Retinal pigment epithelial cell (primary cell): ENCODE measurements at regions not wholly inside any gene's neighbourhood (a gene's known extent, or its start where the extent isn't known, plus 50 kb on each side); places are given as distances from the start of the nearest gene placed in this dataset.

Experiments used
- DNase-seq: peaks from one replicate; pipeline ENCODE4 v3.0.0-alpha.2; 2010; ENCODE audit warnings: low read depth
- H3K4me3 ChIP-seq: 2 replicates; pipeline ENCODE4 v1.5.1; 2011; ENCODE audit warnings: mild to moderate bottlenecking, low read length, control low read depth, moderate library complexity
- TF ChIP-seq, protein P1 (sequence below): conservative IDR thresholded peaks from 2 replicates; pipeline ENCODE4 v1.5.1; 2011; ENCODE audit warnings: low read depth, low read length, control low read depth, inconsistent platforms

DNA sequence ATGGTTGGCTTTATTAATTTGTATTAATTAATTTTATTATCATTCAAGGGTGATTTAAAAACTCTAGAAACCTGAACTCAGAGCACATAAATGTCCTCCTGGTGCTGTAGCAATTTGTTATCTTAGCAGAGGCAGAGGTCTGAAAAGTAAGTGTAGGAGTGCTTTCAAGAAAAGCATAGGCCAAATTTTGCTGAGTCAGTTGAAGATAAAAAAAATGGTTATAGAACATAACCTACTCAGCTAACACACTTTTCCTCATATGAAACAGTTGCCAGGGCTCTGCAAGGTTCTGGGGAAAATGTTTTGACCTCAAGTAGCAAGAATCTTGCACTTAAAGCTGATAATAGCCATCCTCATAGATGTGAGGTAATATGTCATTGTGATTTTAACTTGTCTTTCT is 53.5 kb upstream of the CHODL start:
- no peak for DNase-seq
- H3K4me3 ChIP-seq = no peak overlapping the region
- TF ChIP-seq, protein P1, sequence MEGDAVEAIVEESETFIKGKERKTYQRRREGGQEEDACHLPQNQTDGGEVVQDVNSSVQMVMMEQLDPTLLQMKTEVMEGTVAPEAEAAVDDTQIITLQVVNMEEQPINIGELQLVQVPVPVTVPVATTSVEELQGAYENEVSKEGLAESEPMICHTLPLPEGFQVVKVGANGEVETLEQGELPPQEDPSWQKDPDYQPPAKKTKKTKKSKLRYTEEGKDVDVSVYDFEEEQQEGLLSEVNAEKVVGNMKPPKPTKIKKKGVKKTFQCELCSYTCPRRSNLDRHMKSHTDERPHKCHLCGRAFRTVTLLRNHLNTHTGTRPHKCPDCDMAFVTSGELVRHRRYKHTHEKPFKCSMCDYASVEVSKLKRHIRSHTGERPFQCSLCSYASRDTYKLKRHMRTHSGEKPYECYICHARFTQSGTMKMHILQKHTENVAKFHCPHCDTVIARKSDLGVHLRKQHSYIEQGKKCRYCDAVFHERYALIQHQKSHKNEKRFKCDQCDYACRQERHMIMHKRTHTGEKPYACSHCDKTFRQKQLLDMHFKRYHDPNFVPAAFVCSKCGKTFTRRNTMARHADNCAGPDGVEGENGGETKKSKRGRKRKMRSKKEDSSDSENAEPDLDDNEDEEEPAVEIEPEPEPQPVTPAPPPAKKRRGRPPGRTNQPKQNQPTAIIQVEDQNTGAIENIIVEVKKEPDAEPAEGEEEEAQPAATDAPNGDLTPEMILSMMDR = no peak

DNA sequence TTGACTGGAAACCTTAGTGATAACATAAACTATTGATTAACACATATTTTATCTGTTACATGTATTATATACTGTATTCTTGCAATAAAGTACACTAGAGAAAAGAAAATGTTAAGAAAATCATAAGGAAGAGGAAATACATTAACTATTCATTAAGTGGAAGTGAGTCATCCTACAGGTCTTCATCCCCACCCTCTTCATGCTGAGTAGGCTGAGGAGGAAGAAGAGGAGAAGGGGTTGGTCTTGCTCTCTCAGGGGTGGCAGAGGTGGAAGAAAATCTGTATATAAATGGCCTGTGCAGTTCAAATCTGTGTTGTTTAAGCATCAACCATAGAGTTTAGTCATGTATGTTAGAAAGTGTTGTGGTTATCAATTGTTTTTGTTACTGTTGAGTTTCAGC is 66.1 kb upstream of the CHODL start:
- no peak overlapping the region for H3K4me3 ChIP-seq

DNA sequence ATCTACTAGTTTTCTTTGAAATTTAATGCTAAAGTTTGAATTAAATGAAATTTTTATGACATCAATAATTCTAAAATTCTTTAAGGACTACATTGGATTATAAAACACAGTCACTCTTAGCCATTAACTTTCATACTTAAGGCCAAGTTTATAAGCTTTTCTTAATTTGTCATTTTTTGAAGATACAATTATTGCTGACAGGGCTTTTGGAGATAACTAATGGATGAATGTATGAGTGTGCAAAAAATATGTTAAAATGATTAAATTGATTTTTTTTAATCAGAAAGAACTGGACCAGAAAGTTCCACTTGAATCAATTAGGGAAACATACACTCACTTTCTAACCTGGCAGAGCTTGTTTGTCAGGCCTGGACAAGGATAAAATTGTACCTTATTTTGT is 70.3 kb upstream of the CHODL start:
- H3K4me3 ChIP-seq = no peak overlapping the region
- TF ChIP-seq, protein P1 = no peak
- no peak for DNase-seq

More for the DNA sequence above, 66.1 kb upstream of the CHODL start:
- TF ChIP-seq, protein P1 = no peak
- DNase-seq = no peak

DNA sequence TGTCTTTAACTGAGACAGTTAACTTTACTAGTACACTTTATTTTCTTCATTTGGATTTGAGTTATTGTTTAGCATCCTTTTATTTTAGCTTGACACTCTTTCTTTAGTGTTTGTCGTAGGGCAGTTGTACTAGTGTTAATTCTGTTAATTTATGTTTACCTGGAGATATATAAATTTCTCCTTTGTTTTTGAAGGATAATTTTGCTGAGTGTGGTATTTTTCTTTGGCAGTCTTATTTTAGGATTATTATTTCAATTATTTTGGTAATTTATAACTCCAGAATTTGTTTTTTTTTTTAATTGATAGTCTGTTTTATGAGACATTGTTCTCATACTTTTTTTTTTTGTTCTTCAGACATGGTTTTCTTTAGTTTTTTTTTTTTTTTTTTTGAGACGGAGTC is 73.8 kb upstream of the CHODL start:
- TF ChIP-seq, protein P1 = no peak
- no peak for DNase-seq

DNA sequence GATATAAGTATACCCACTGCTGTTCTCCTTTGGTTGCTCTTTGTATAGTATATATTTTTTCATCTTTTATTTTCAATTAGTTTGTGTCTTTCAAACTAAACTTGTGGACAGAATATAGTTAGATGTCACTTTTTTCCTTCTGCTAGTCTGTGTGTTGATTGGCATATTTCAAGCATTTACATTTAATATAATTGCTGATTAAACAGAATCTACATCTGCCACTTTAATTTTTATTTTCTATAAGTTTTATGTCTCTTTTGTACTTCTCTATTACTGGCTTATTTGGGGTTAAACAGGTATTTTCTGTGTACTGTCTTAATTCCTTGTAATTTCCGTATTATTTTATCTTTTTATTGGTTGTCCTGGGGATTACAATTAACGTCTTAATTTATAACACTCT is 74.4 kb upstream of the CHODL start:
- no peak for DNase-seq
- TF ChIP-seq, protein P1 = no peak
- no peak overlapping the region for H3K4me3 ChIP-seq

More for the DNA sequence above, 73.8 kb upstream of the CHODL start:
- no peak overlapping the region for H3K4me3 ChIP-seq

DNA sequence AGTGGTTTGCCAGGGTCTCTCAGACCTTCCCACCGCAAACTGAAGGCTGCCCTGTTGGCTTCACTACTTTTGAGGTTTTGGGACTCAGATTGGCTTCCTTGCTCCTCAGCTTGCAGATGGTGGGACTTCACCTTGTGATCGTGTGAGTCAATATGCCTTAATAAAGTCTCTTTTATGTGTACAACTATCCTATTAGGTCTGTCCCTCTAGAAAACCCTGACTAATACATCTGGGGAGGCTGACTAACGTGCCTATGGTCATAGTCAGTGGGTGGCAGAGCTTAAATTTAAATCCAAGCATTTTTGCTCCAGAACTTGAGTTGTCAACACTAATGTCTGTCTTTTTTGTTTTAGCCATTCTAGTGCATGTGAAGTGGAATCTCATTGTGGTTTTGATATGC is 76.5 kb upstream of the CHODL start:
- no peak for DNase-seq
- TF ChIP-seq, protein P1 = no peak
- H3K4me3 ChIP-seq = no peak overlapping the region

DNA sequence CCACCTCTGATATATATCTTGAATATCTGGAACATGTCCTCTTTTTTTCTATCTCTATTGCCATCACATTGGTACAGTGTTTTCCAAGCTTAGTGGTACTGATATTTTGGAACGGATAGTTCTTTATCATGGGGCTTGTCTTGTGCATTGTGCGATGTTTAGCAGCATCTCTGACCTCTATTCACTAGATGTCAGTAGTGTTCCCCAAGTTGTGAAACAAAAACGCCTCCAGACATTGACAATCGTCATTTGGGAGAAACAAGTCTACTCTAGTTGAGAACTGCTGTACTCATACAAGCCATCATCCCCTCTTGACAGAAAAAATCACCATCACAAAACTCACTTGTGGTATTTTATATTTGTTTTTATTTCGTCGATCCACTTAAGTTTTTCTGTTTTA is 79.7 kb upstream of the CHODL start:
- TF ChIP-seq, protein P1 = no peak

More for the DNA sequence above, 79.7 kb upstream of the CHODL start:
- DNase-seq = no peak
- no peak overlapping the region for H3K4me3 ChIP-seq
